HG03175 (cell line): ENCODE measurements at regions not wholly inside any gene's neighbourhood (a gene's known extent, or its start where the extent isn't known, plus 50 kb on each side); places are given as distances from the start of the nearest gene placed in this dataset.
"Not testable (repeated sequence)": the region's sequence is repeated elsewhere in the genome, so short reads cannot be mapped to it uniquely, and the experiment has no call there.

ENCODE experiments used
- ATAC-seq: cut with Tn5 transposase; IDR thresholded peaks from one replicate; pipeline ENCODE4 v1.9.1; 2021; ENCODE audit warnings: mild to moderate bottlenecking, moderate library complexity; ENCODE audit not compliant: unreplicated experiment

- ATAC-seq: no peak
Measured at GRCh38 chr11:95652002-95652472, 137.5 kb downstream of the FAM76B start.

- ATAC-seq: no peak
Measured at GRCh38 chr11:95650276-95650675, 139.3 kb downstream of the FAM76B start.

GRCh38 chr11:95647871-95648270 lies 141.7 kb downstream of the FAM76B start:
- ATAC-seq: no peak

- no peak for ATAC-seq
Measured at GRCh38 chr11:95647355-95647754, 142.2 kb downstream of the FAM76B start.

- ATAC-seq: peak; percentile 100
Measured at GRCh38 chr11:95641495-95641894, 148.1 kb downstream of the FAM76B start.

GRCh38 chr11:95638501-95638900 lies 151.1 kb downstream of the FAM76B start:
- ATAC-seq: no peak

GRCh38 chr11:95625164-95625900 lies 164.2 kb downstream of the FAM76B start:
- no peak for ATAC-seq

GRCh38 chr11:95616256-95616804 lies 173.3 kb downstream of the FAM76B start:
- ATAC-seq: no peak

GRCh38 chr11:95611827-95612226 lies 177.8 kb downstream of the FAM76B start:
- no peak for ATAC-seq

GRCh38 chr11:95610185-95610584 lies 179.4 kb downstream of the FAM76B start:
- ATAC-seq: not testable (repeated sequence)

- no peak for ATAC-seq
Measured at GRCh38 chr11:95608093-95608492, 181.5 kb downstream of the FAM76B start.

GRCh38 chr11:95606824-95607223 lies 182.8 kb downstream of the FAM76B start:
- no peak for ATAC-seq

GRCh38 chr11:95605271-95605940 lies 184.2 kb downstream of the FAM76B start:
- peak; percentile 76 for ATAC-seq

- ATAC-seq: no peak
Measured at GRCh38 chr11:95599959-95600586, 189.5 kb downstream of the FAM76B start.

GRCh38 chr11:95595973-95596489 lies 193.6 kb downstream of the FAM76B start:
- no peak for ATAC-seq

GRCh38 chr11:95595541-95595940 lies 194.0 kb downstream of the FAM76B start:
- no peak for ATAC-seq

GRCh38 chr11:95593111-95593510 lies 196.5 kb downstream of the FAM76B start:
- no peak for ATAC-seq

- no peak for ATAC-seq
Measured at GRCh38 chr11:95592471-95592870, 197.1 kb downstream of the FAM76B start.

GRCh38 chr11:95589893-95590612 lies 199.5 kb downstream of the FAM76B start:
- ATAC-seq: no peak

- no peak for ATAC-seq
Measured at GRCh38 chr11:95588821-95589220, 200.8 kb downstream of the FAM76B start.

- ATAC-seq: no peak
Measured at GRCh38 chr11:95586661-95587060, 202.9 kb downstream of the FAM76B start.
